NCI-H82 (cell line): ENCODE measurements at regions not wholly inside any gene's neighbourhood (a gene's known extent, or its start where the extent isn't known, plus 50 kb on each side); places are given as distances from the start of the nearest gene placed in this dataset.
"Not testable (repeated sequence)": the region's sequence is repeated elsewhere in the genome, so short reads cannot be mapped to it uniquely, and the experiment has no call there.

Source experiments
- DNase-seq: peaks from one replicate; lab custom pipeline; 2025; lab: John Stamatoyannopoulos, UW

DNA sequence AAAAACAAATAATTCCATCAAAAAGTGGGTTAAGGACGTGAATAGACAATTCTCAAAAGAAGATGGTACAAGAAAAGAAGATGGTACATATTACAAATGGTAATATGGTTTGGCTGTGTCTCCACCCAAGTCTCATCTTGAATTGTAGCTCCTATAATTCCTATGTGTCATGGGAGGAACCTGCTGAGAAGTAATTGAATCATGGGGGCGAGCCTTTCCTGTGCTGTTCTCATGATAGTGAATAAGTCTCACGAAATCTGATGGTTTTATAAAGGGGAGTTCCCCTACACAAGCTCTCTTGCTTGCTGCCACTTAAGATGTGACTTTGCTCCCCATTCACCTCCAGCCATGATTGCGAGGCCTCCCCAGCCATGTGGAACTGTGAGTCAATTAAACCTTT is 172.9 kb downstream of the C11orf91 start:
- not testable (repeated sequence) for DNase-seq

DNA sequence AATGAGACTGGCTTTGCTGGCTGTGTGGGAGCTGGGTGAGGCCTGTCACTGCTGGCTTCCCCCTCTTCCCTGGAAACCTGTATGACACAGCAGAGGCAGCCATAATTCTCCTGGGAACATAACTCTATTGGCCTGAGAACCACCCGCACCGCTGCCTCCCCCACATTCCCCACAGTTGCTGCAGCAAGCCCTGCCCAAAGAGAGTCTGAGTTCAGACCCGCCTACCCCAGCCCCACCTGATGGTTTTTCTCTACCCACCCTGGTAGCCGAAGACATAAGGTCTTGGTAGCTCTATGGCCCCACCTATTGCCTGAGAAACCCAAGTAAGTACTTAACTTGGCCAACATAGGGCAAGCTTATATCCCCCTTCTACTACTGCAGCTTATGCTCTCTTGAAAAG is 174.8 kb downstream of the C11orf91 start:
- no peak for DNase-seq

DNA sequence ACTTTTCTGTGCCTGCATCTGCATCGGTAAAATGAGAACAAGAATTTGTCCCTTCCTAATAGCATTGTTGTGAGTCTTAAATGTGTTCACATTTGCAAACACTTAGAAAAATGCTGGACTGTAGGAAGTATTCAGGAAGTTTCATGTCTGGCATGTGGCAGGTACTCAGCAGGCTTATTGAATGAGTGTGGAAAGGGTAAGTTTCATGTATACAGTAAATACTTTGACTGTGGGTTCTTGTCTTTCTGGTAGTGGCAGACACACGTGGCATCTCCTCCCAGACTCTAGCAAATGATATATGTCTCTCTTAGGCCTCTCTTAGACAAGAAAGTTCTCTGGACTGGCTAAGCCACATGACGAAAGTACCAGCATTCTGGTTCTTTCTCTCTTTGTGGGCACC is 179.2 kb downstream of the C11orf91 start:
- DNase-seq = no peak

DNA sequence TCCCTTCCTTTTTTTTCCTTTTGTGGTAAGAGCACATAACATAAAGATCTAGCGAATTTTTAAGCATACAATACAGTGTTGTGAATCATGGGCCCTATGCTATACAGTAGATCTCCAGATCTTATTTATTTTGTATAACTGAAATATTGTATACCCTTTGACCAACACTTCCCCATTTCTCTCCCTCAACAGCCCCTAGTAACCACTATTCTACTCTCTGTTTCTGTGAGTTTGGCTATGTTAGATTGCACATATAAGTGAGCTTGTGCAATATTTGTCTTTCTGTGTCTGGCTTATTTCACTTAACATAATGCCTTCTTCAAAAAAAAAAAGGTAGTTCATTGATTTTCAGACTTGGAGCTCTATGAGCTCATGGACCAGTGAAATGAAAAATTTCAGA is 180.5 kb downstream of the C11orf91 start:
- no peak for DNase-seq

DNA sequence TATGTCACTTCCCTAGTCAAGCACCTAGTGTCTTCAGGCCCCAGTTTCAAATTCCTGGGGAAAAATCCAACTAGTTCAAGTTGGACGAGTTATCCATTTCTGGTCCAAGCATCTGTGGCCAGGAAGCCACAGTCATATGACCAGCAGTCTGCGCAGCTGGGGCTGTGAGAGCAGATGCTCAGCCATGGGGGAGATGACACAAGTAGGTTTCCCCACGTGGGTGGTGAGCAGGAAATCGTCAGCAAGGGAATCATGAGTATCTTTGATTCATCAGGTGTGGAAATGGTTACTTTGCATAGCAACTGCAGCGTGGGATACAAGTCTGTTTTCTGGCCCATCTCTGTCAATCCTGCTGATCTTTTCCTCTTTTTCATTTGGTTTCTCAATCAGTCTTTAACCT is 185.3 kb downstream of the C11orf91 start:
- DNase-seq = no peak

DNA sequence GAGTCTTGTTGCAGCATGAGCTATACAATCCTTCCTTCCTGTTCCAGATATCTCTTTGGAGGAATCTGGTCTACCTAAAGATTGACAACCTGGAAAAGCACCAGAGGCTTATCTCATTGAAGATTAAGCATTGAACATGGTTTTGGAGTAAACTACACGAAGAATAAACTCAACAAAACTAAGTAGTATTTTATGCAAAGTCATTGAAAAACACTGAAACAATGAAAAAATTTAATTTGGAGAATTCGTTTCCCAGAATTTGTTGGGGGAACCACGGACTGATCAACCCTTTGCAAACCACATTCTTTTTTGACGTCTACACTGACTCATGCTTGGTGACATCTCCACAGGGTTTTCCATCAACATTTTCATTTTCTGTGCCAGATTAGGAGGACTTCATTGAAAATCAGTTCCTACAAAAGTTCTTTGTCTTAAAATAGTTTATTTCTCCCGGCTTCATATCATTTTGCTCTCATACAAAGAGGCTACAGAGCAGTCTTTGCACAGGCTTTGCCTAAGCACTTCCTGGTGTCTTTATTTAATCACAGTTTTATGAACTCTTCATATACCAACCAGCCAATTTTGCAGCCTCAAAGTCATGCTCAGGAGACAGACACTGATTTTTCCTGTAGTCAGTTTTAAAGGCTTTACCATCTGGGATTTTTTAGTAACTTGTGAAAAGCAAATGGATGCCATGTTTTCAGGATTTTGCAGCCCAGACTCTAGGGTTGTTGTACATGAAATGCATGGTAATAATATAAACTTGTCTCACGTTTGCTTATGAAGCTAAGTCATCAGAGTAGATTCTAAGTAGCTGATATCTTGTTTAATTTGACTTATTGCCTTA is 186.3 kb downstream of the C11orf91 start:
- DNase-seq = no peak

DNA sequence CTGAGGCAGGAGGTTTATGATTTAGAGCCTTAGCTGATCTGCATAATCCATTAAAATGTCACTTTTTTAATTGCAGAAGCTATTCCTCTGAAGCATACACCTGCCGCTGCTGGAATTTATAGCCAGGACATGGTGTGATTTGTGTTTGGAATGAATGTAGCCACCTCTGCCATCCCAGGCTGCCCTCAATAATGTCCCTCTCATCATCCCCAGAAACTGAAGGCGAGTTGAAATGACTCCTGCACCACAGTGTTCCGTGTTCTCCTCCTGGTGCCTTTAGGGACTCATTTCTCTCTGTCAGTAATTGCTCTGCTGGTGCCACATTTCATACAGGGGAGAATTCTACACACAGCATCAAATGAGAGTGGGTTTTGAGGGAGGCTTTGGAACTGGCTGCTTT is 191.0 kb downstream of the C11orf91 start:
- DNase-seq = no peak

DNA sequence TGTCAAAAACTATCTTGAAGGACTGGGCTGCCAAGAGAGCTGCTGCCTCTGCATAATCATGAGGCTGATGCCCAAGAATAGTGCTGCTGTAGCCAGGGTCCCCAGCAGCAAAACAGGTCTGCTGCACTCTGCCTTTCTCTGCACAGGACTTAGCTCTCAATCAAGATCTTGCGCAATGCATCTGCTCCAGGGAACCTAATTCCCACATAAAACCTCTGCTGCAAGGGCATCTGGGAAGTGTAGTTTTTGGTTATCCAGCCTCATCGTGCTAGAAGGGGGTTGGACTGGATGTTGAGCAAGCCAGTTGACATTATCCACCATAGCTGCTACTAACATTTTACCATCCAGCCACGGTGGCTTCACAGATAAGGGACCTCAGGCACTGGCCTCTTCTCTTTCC is 192.7 kb downstream of the C11orf91 start:
- peak; percentile 71 for DNase-seq

DNA sequence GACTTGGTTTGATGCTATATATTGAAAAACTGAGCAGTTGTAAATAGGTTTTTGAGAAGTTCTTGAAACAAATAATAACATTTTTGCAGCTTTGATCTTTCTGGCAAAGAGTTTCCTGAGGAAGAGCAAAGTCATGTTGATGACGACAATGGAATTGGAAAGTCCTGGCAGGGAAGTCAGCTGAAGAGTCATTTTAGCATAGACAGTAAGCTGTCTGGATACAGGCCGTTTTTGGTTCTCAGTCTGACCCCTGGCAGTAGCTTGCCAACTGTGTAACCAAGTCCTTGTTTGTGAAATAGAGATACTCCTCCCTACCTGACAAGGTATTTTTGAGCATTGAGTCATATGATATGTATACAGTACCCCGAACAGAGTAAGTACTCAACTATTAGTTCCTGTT is 193.3 kb downstream of the C11orf91 start:
- no peak for DNase-seq

DNA sequence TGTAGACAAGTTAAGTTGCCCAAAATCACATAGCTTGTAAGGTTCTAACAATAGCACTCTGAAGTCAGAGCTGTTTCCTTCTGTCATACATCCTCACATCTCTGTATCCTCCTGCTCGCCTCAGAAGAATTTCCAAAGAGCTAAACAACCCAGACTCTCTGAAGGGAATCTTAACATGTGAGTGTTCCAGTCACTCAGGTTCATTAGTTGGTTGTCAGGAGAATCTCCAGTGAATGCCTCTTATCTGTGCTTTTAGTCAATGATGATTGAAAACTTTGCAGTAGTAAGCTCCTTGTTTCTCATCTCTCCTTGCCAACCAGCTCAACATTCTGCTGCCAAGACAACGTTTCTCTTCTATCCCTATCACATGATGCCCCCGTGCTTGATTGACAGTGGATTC is 195.5 kb downstream of the C11orf91 start:
- no peak for DNase-seq

DNA sequence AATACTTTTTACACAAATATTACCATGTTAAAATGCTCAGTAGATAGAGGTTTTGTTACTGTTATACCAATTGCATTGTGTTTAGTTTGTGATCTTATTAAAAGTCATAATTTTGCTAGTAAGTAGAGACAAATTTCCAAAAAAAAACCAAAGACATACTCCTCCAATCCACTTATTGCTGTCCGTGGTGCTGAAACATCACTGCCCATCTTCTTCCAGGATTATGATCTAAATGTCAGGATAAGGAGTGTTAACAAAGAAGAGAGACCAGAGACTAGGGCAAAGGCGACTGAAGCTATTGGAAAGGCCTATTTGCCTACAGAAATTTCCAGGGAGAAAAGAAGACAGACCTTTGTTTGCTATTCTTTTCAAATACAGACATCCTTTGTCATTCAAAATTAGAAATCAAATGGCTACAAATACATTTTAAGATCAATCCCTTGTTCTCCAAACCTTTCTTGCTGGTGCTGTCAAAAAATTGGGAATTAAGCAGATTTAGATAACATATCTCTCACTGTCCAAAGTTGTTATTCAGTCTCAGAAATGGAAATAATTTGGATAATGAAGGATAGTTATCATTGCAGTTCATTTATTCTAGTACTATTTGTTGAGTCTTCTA is 199.7 kb downstream of the C11orf91 start:
- DNase-seq = no peak

DNA sequence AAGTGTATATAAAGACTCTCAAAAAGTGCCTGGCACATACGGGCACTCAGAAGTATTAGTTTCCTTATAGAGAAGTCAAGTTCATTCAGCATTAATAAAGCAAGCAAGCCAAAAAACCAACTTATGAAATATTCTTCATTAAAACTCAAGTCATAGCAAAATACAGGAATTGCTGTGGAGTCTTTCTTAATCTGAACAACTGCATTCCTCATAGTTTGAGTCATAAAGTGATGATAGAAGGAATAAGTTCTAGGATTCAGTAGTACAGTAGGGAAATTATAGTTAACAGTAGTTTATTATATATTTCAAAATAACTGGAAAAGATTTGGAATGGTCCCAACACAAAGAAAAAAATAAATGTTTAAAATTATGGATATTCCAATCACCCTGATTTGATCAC is 200.3 kb downstream of the C11orf91 start:
- no peak for DNase-seq

DNA sequence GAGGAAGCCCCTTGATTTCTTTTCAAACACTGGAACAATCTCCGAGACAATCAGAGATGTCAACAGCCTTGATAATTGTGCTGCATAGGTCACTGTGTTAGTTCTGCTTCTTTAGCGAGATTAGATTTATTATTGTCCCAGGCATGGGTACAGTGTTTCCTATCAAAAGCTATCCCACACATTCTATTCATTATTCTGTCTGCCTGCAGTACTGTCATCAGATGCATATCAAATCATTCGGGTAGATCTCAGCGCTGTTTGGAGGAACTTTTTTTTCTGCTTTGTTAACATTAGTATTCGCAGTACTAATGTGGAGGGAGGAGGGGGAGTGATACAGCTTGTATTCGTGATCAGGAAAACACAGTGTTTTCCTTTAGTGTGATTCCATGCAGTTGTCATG is 208.0 kb downstream of the C11orf91 start:
- no peak for DNase-seq

DNA sequence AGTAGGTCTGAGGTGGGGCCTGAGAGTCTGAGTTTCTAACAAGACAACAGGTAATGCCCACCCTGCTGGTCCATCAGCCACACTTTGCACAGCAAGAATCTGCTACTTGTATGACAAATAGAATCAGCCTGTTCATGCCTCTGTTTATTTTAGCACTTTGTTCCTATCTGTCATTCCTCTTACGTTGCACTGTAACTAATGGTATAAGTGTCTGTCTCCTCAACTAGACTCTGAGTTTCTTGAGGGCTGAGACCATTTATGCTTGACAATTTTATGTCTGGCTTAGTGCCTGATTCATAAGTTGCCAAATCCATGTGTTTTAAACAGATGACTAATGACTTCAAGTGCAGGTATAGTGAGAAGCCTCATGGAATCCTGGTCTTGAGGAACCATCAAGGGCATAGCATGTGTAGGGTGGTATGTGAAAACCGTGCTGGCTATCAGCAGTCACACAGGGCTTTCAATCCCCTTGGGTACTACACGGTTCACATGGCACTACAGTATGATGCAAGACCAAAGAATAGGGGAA is 209.7 kb downstream of the C11orf91 start:
- DNase-seq = no peak

DNA sequence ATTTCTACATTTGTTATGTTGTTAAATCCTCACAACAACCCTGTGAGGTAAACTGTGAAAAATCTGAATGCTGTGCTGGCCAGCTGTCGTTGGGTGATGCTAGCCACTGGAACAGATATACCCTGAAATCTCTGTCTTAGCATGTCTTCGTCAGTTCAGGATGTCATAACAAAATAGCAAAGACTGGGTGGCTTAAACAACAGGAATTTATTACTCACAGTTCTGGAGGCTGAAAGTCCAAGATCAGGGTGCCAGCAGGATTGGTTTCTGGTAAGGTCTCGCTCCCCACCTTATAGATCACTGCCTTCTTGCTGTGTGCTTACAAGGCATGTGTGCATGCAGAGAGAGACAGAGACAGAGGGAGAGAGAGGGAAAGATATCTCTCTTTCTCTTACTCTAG is 211.7 kb downstream of the C11orf91 start:
- DNase-seq = no peak

DNA sequence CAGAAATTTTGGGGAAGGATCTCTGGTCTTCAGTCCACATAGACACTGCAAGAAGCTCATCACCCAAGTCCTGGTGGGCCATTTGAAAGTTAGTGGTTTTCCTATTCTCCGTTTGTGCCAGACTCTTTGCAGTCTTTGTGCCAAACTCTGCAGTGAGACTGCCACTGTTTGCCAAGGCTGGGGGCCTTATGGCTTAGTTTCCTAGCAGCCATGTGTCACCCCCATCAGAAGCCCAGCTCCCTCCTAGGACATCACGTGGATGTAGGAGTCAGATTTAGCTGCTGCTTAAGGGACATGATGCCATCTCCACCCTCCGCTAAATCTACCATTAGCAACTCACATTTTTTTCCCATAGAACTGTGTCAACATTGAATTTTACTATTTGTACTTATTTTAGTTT is 220.0 kb downstream of the C11orf91 start:
- DNase-seq = no peak

DNA sequence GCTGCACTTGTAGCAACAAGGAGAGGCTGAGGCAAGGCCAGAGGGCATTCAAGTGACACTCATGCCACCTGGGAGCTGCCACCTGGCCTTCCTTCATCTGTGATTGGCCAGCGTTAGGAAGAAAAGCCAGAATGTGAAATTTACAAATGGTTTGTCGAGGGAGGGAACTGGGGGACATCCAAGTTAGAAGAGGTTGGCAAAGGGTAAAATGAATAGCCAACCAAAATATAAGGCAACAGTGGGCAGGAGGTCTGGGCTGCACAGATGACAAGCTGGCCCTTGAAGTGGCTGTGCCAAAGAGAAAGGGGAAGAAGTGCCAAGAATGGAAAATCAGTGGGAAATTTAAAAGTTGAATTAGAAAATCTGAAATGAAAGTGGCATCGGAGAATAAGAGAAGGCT is 221.4 kb downstream of the C11orf91 start:
- no peak for DNase-seq

DNA sequence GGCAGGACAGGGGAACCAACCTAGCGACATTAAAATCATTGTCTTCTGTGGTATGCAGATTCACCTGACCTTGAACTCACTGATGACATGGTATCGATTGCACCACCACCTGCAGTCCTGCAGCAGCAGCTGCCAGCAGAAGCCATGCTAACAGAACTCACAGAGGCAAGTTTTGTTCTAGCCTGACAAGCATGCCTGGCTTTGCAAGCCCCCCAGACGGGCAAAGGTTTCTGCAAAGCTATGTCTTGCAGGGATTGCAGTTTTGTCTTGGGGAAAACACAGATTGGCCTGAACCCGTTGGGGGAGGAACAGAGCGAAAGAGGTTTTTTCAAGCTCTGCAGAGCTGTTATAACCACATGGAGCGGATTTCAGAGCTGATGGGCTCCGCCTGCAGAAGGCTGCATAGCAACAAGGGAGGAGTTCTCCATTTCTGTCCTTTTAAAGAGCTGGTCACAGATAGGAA is 221.0 kb downstream of the HIPK3 start:
- DNase-seq = peak; percentile 58

DNA sequence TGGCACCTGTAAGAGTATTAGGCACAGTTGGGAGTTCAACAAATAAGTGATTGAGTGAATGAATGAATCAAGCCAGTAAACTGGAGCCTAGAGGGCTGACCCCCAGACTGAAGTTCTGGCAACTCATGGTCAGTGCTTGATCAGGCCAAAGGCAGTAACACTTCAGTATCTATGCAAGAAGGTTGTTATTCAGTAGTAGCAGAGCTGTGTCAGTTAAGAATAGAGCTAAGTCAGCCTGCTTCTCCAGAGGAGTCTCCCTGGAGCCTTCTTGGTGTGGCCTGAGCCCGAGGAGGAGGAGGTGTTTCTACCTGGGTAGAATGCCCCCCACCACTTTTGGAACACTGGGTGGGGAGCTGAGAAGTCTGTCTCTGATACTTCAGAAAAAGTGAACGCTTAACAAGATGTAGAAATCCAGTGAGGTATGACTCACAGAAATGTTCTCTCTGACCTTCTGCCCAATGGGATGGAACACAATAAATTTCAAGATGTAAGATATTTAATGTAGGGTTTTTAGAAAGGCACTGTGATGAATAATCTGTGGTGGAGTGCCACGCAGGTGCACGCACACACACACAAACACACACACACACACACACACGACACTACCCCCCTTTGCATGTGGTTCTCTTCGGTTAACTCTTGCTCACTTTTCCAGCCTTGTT is 219.9 kb downstream of the HIPK3 start:
- no peak for DNase-seq

DNA sequence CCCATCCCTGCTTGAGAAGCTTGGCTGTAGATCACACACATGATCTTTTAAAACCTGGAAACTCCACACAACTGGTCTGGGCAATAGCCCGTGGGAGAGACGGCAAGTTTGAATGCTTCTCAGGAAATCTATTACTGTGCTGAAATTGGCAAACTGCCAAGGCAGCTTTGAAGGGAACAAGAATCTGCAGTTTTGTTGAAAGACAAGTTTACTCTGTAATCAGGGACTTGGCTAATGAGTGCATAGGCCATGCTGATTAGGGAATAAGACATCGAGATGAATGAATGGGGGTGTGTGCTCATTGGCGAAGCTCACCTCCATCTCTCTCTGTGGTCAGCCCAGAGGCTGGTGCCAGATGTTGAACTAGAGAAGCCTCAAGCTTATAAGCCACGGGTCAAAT is 218.8 kb downstream of the HIPK3 start:
- peak; percentile 33 for DNase-seq

DNA sequence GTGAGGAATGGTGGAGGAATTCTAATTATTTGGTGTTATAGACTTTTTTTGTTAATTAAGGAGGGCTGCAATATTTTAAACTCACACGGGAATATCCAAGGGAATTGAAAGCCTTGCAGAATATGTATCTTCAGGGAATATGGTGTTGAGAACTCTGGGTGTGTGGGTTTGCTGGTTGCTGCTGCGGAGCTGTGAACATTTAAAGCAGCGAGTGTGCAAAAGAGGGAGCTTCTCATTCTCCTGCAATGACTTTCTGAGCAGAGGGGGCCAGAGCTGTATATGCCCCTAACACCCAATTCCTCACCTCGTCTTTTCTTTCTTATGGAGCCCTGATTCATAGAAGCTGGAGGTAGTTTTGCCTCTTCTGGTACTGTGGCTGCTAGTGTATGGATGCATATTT is 217.7 kb downstream of the HIPK3 start:
- DNase-seq = no peak

DNA sequence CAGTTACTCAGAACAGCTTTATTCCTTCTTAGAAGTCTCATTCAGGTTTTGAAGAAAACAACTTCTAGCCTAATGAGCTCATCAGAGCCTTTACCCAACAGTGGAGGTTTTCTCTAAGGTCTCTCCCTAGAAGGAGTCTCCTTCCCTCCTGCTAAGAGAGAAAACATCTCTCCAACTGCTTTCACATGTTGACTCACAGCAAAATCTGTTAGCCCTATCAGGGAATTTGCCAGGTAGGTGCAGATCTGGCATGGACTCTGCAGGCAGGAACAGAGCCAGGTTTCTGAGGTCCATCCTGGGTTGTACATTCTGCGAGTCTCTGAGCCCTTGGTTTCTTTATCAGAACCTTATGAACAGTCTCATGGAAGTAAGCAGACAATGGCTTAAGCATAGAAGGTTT is 214.4 kb downstream of the HIPK3 start:
- no peak for DNase-seq

DNA sequence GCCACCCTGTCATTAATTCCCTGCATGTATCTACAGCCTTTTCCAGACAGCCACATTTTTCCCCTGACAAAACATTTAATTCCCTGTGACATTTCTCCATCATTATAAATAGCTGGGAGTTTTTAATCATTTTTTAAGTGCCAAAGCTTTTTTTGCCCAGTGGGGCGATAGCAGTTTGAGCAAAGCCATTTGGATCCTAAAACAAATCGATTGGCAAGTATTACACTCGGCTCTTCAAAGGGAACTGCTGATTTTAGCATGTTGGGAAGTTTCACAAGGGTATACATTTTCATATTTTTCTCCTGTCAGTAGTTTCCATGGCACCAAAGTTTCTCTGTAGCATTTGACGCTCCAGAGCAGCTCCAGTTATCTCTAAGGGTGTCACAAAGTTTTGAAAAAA is 210.8 kb downstream of the HIPK3 start:
- no peak for DNase-seq
